ENCODE measurements at regions not wholly inside any gene's neighbourhood (a gene's known extent, or its start where the extent isn't known, plus 50 kb on each side); places are given as distances from the start of the nearest gene placed in this dataset.

DNA sequence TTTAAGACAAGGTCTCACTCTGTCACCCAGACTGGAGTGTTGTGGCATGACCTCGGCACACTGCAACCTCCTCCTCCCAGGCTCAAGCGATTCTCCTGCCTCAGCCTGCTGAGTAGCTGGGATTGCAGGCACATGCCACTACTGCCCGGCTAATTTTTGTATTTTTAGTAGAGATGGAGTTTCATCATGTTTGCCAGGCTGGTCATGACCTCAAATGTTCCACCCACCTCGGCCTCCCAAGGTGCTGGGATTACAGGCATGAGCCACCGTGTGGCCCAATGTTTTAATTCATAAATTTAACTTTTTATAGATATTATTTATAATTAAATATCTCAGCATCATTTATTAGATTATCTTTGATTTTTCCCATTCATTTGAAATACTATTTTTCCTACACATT lies 658.0 kb upstream of the NRG3 start:
- Histone ChIP-seq H3K9ac (ENCODE audit: low read length) (no peak overlapping the region), H3K36me3 (ENCODE audit: low read length) (no peaks in the 10 kb centered on the region), H3K27me3 (ENCODE audit: low read length) (no peaks in the 10 kb centered on the region), H3K9me2 (replicated peaks; ENCODE audit: insufficient read depth, low read length) (no peaks in the 10 kb centered on the region), H3K27ac (ENCODE audit: low read depth, low read length) (no peak overlapping the region), H4K20me1 (ENCODE audit: low read depth, low read length) (no peaks in the 10 kb centered on the region), H2AFZ (ENCODE audit: low read depth, low read length, severe bottlenecking) (no peak overlapping the region), H3K4me3 (ENCODE audit: insufficient read depth, low read length, poor library complexity, severe bottlenecking) (no peak overlapping the region), H3K4me2 (ENCODE audit: low read depth, low read length, poor library complexity, severe bottlenecking) (no peak overlapping the region), H3K79me2 (ENCODE audit: insufficient read depth, low read length) (no peaks in the 10 kb centered on the region), H3F3A (ENCODE audit: insufficient read depth) (no peaks in the 10 kb centered on the region), H3K9me3 (ENCODE audit: insufficient read depth, low read length) (no peaks in the 10 kb centered on the region)
- TF ChIP-seq, protein P1, sequence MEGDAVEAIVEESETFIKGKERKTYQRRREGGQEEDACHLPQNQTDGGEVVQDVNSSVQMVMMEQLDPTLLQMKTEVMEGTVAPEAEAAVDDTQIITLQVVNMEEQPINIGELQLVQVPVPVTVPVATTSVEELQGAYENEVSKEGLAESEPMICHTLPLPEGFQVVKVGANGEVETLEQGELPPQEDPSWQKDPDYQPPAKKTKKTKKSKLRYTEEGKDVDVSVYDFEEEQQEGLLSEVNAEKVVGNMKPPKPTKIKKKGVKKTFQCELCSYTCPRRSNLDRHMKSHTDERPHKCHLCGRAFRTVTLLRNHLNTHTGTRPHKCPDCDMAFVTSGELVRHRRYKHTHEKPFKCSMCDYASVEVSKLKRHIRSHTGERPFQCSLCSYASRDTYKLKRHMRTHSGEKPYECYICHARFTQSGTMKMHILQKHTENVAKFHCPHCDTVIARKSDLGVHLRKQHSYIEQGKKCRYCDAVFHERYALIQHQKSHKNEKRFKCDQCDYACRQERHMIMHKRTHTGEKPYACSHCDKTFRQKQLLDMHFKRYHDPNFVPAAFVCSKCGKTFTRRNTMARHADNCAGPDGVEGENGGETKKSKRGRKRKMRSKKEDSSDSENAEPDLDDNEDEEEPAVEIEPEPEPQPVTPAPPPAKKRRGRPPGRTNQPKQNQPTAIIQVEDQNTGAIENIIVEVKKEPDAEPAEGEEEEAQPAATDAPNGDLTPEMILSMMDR (IDR thresholded peaks at IDR 0.05; ENCODE audit: insufficient read depth, low read length, poor library complexity, severe bottlenecking) = no peak
- TF ChIP-seq EZH2phosphoT487 (conservative IDR thresholded peaks at IDR 0.05; ENCODE audit: low read length) = no peak

DNA sequence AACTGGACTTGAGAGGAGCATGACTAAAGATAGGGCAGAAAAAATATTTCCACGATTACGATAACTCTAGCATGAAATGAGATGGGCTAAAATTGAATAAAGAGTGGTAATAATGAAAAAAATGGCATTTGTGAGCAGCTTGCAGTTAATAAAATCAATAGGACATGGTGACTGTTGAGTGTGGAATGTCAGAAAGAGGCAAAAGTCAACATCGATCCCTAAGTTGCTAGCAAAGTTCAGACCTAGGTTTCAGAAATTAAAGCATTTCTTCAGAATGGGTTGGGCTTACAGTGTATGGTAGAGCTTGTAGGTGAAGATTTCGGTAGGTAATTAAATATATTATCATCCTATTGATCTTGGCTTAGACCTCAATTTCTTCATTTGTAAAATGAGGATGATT lies 656.7 kb upstream of the NRG3 start:
- Histone ChIP-seq H3K36me3 (ENCODE audit: low read length) (no peaks in the 10 kb centered on the region), H3K27ac (ENCODE audit: low read depth, low read length) (no peak overlapping the region), H3K79me2 (ENCODE audit: insufficient read depth, low read length) (no peaks in the 10 kb centered on the region), H3K4me3 (ENCODE audit: insufficient read depth, low read length, poor library complexity, severe bottlenecking) (no peak overlapping the region), H3K27me3 (ENCODE audit: low read length) (no peaks in the 10 kb centered on the region), H3K4me2 (ENCODE audit: low read depth, low read length, poor library complexity, severe bottlenecking) (no peak overlapping the region), H3K9me3 (ENCODE audit: insufficient read depth, low read length) (no peaks in the 10 kb centered on the region), H3K9me2 (replicated peaks; ENCODE audit: insufficient read depth, low read length) (no peaks in the 10 kb centered on the region), H2AFZ (ENCODE audit: low read depth, low read length, severe bottlenecking) (no peak overlapping the region), H3K9ac (ENCODE audit: low read length) (no peak overlapping the region), H3F3A (ENCODE audit: insufficient read depth) (no peaks in the 10 kb centered on the region), H4K20me1 (ENCODE audit: low read depth, low read length) (no peaks in the 10 kb centered on the region)
- TF ChIP-seq, protein P1 (IDR thresholded peaks at IDR 0.05; ENCODE audit: insufficient read depth, low read length, poor library complexity, severe bottlenecking) = no peak

DNA sequence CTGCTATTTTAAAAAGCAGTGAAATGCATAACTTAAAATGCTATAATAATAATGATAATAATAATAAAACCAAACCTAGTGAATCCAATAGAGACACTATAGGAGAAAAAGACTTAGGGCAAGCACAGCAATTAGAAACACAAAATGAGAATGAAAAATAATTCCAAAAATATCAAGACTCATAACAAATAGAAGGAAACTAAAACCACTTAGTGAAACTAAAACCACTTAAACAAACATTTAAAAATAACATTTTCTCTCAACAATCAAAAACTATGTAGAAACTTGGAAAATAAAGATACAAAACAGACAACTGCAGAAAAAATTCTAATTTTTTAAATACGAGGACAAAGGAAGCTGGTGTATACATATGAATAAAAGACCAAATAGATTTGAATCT lies 655.2 kb upstream of the NRG3 start:
- TF ChIP-seq, protein P1 (IDR thresholded peaks at IDR 0.05; ENCODE audit: insufficient read depth, low read length, poor library complexity, severe bottlenecking) = no peak
- no peak for TF ChIP-seq EZH2phosphoT487 (conservative IDR thresholded peaks at IDR 0.05; ENCODE audit: low read length)
- H3K27me3 ChIP-seq (ENCODE audit: low read length) = no peaks in the 10 kb centered on the region
- no peaks in the 10 kb centered on the region for H4K20me1 ChIP-seq (ENCODE audit: low read depth, low read length)
- no peaks in the 10 kb centered on the region for H3F3A ChIP-seq (ENCODE audit: insufficient read depth)
- H3K4me2 ChIP-seq (ENCODE audit: low read depth, low read length, poor library complexity, severe bottlenecking) = no peak overlapping the region
- no peak overlapping the region for H2AFZ ChIP-seq (ENCODE audit: low read depth, low read length, severe bottlenecking)
- no peak overlapping the region for H3K27ac ChIP-seq (ENCODE audit: low read depth, low read length)
- no peaks in the 10 kb centered on the region for H3K9me3 ChIP-seq (ENCODE audit: insufficient read depth, low read length)
- H3K9me2 ChIP-seq (replicated peaks; ENCODE audit: insufficient read depth, low read length) = no peaks in the 10 kb centered on the region
- H3K9ac ChIP-seq (ENCODE audit: low read length) = no peak overlapping the region
- H3K4me3 ChIP-seq (ENCODE audit: insufficient read depth, low read length, poor library complexity, severe bottlenecking) = no peak overlapping the region
- no peaks in the 10 kb centered on the region for H3K36me3 ChIP-seq (ENCODE audit: low read length)
- no peaks in the 10 kb centered on the region for H3K79me2 ChIP-seq (ENCODE audit: insufficient read depth, low read length)

DNA sequence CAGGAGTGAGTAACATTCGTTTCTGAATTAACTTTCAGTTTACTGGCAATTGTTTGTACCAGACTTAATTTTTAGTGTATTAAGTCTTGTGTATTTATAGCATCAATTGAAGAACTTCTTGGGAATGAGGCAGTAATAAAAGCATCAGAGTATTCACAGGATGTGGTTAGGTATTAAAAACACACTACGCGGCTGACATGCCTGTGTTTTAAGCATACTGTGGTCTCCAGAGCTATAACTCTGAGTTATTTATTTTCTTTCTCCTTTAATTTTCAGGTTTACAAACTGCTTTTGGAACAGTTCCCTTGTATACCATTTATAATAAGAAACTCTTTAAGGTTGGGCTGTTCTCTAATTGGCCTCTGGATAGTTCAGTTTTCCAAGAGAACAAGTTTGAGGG lies 626.1 kb upstream of the NRG3 start:
- TF ChIP-seq, protein P1 (IDR thresholded peaks at IDR 0.05; ENCODE audit: insufficient read depth, low read length, poor library complexity, severe bottlenecking) = no peak
- no peak for TF ChIP-seq EZH2phosphoT487 (conservative IDR thresholded peaks at IDR 0.05; ENCODE audit: low read length)

More for the DNA sequence above, 626.1 kb upstream of the NRG3 start:
- H3K27me3 ChIP-seq (ENCODE audit: low read length) = no peaks in the 10 kb centered on the region
- no peak overlapping the region for H3K4me3 ChIP-seq (ENCODE audit: insufficient read depth, low read length, poor library complexity, severe bottlenecking)
- H3K36me3 ChIP-seq (ENCODE audit: low read length) = no peaks in the 10 kb centered on the region
- H3K79me2 ChIP-seq (ENCODE audit: insufficient read depth, low read length) = no peaks in the 10 kb centered on the region
- no peaks in the 10 kb centered on the region for H3K9me2 ChIP-seq (replicated peaks; ENCODE audit: insufficient read depth, low read length)
- no peak overlapping the region for H3K4me2 ChIP-seq (ENCODE audit: low read depth, low read length, poor library complexity, severe bottlenecking)
- H3K9me3 ChIP-seq (ENCODE audit: insufficient read depth, low read length) = no peaks in the 10 kb centered on the region
- no peaks in the 10 kb centered on the region for H4K20me1 ChIP-seq (ENCODE audit: low read depth, low read length)
- H3K27ac ChIP-seq (ENCODE audit: low read depth, low read length) = no peak overlapping the region
- no peak overlapping the region for H3K9ac ChIP-seq (ENCODE audit: low read length)
- H2AFZ ChIP-seq (ENCODE audit: low read depth, low read length, severe bottlenecking) = no peak overlapping the region
- H3F3A ChIP-seq (ENCODE audit: insufficient read depth) = no peaks in the 10 kb centered on the region

All from SU-DHL-6 (cell line).